K562 (cell line): ENCODE measurements at regions not wholly inside any gene's neighbourhood (a gene's known extent, or its start where the extent isn't known, plus 50 kb on each side); places are given as distances from the start of the nearest gene placed in this dataset.

Source experiments
- ATF4 ChIP-seq: fragments of 450-650 bp; formaldehyde crosslinking; IDR thresholded peaks from 2 replicates; pipeline ENCODE4 v1.4.0; 2022; ENCODE audit warnings: mild to moderate bottlenecking, moderate library complexity
- BHLHE40 ChIP-seq: IDR thresholded peaks from 2 replicates; pipeline ENCODE4 v1.6.1; 2011; ENCODE audit warnings: low read length, improper control_type of control experiment
- CCNT2 ChIP-seq: IDR thresholded peaks from 2 replicates; pipeline ENCODE4 v1.6.1; 2011; ENCODE audit warnings: borderline replicate concordance, low read depth, mild to moderate bottlenecking, moderate library complexity, mixed read lengths, low read length; ENCODE audit not compliant: insufficient read length; ENCODE audit errors: extremely low read depth
- CTCF ChIP-seq, 3 experiments: IDR thresholded peaks in 2 of 3; conservative IDR thresholded peaks in 1 of 3; 2 replicates each; pipeline ENCODE4 v1.5.1; 2011 to 2012; ENCODE audit warnings: low read length in 3 of 3, mild to moderate bottlenecking in 3 of 3, control low read depth in 2 of 3, improper control_type of control experiment in 1 of 3, inconsistent platforms in 1 of 3, low read depth in 1 of 3, mixed read lengths in 1 of 3, moderate library complexity in 1 of 3; ENCODE audit not compliant: insufficient read depth in 2 of 3
- EP400 ChIP-seq: fragments of 450-650 bp; IDR thresholded peaks from 2 replicates; pipeline ENCODE4 v1.6.1; 2017; ENCODE audit warnings: antibody characterized with exemption, mild to moderate bottlenecking, moderate library complexity
- ESRRA ChIP-seq: fragments of 450-650 bp; IDR thresholded peaks from 2 replicates; pipeline ENCODE4 v1.6.1; 2014; ENCODE audit warnings: low read depth, mild to moderate bottlenecking, moderate library complexity, borderline replicate concordance
- FOSL1 ChIP-seq: fragments of 200-800 bp; sonication (Bioruptor generic); conservative IDR thresholded peaks from 2 replicates; pipeline ENCODE4 v1.6.1; 2016; ENCODE audit warnings: missing genetic modification characterization, missing compliant biosample characterization
- GATAD2B ChIP-seq: fragments of 450-650 bp; IDR thresholded peaks from 2 replicates; pipeline ENCODE4 v1.6.1; 2017; ENCODE audit warnings: mild to moderate bottlenecking, borderline replicate concordance
- JUNB ChIP-seq: fragments of 450-650 bp; formaldehyde crosslinking; conservative IDR thresholded peaks from 2 replicates; pipeline ENCODE4 v1.4.0; 2020; ENCODE audit warnings: mild to moderate bottlenecking
- POLR2A ChIP-seq: fragments of 450-650 bp; conservative IDR thresholded peaks from 2 replicates; pipeline ENCODE4 v1.6.1; 2016
- SPI1 ChIP-seq: IDR thresholded peaks from 2 replicates; pipeline ENCODE4 v1.6.1; 2011; ENCODE audit warnings: low read depth, low read length, control low read depth, borderline replicate concordance
- ZNF143 ChIP-seq: sonication (generic); formaldehyde crosslinking; IDR thresholded peaks from 2 replicates; pipeline ENCODE4 v1.9.0; 2022; ENCODE audit warnings: mild to moderate bottlenecking, missing genetic modification reagents
- ZNF280B ChIP-seq: fragments of 250-450 bp; sonication (Bioruptor Pico); IDR thresholded peaks from 2 replicates; pipeline ENCODE4 v1.5.1; 2021; ENCODE audit warnings: mild to moderate bottlenecking
- TF ChIP-seq, protein P1 (sequence below), 2 experiments: fragments of 450-650 bp in 1 of 2; sonication (generic) in 1 of 2; formaldehyde crosslinking in 1 of 2; IDR thresholded peaks in 1 of 2; conservative IDR thresholded peaks in 1 of 2; 2 replicates each; pipeline versions ENCODE4 v1.6.1 to v1.8.1; 2016 to 2023; ENCODE audit warnings: mild to moderate bottlenecking in 2 of 2, moderate library complexity in 2 of 2, inconsistent platforms in 1 of 2, missing genetic modification reagents in 1 of 2

GRCh38 chr7:130909881-130910672 is 176.1 kb upstream of the KLF14 start:
- no peak for TF ChIP-seq BHLHE40
- no peak for TF ChIP-seq ATF4
- TF ChIP-seq CTCF (IDR thresholded peaks at IDR 0.05 in 2 of 3, conservative IDR thresholded peaks at IDR 0.05 in 1 of 3; ENCODE audit: insufficient read depth in 2 of 3, low read depth in 1 of 3, low read length in 3 of 3), result no peak
- peak; percentile 36; the same call in 1 of the 2 replicates for TF ChIP-seq EP400
- TF ChIP-seq, protein P1, sequence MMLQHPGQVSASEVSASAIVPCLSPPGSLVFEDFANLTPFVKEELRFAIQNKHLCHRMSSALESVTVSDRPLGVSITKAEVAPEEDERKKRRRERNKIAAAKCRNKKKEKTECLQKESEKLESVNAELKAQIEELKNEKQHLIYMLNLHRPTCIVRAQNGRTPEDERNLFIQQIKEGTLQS (IDR thresholded peaks at IDR 0.05), result peak; percentile 57
- TF ChIP-seq, protein P1 (CRISPR knock-in tag; conservative IDR thresholded peaks at IDR 0.05), result no peak; the same call in 1 of the 2 replicates
- TF ChIP-seq GATAD2B, result peak; percentile 65
- TF ChIP-seq ZNF143 (CRISPR knock-in tag), result no peak
- TF ChIP-seq JUNB, result no peak
- no peak for TF ChIP-seq POLR2A
- peak; percentile 53 for TF ChIP-seq FOSL1
- TF ChIP-seq ZNF280B, result no peak
- no peak for TF ChIP-seq SPI1
- TF ChIP-seq ESRRA, result no peak
- TF ChIP-seq CCNT2, result no peak
